Renal pelvis (tissue), 1 donor: ENCODE measurements at regions not wholly inside any gene's neighbourhood (a gene's known extent, or its start where the extent isn't known, plus 50 kb on each side); places are given as distances from the start of the nearest gene placed in this dataset.

Experiments used
- DNase-seq: peaks from one replicate; pipeline ENCODE4 v3.0.0-alpha.2; 2013

- DNase-seq: no peak
These were observed 163.8 kb downstream of the GADD45G start for GRCh38 chr9:89768650-89769071.

DNA sequence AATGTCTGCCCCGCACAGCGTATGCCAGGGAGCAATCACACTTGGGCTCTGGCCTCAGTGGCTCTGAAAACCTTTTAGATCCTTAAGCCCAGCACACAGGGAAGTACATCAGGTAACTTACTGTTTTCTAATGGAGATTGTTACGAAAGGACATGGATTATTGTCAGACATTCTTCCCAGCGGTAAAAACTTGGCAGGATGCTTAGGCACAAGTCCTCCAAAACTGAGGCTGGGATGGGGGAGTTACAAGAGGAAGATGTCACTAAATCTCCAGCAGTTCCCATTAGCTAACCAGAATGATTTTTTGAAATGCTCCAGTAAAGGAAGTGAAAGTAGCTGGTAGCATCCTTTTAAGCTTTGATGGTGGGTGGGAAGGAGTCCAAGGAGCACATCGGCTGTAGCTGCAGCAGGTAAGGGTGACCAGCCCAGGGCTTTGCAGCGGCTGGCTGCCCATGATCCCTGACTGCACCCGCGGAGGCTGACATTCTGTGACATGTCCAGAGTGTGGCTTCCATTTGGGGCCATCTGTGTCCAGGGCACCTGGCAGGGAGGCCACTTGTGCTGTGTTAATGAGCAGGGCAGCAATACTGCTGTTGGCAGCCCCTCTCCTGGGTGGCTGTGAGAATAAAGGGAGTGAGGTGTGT is 165.8 kb downstream of the GADD45G start:
- no peak for DNase-seq

GRCh38 chr9:89771205-89771604 is 166.4 kb downstream of the GADD45G start:
- no peak for DNase-seq

DNA sequence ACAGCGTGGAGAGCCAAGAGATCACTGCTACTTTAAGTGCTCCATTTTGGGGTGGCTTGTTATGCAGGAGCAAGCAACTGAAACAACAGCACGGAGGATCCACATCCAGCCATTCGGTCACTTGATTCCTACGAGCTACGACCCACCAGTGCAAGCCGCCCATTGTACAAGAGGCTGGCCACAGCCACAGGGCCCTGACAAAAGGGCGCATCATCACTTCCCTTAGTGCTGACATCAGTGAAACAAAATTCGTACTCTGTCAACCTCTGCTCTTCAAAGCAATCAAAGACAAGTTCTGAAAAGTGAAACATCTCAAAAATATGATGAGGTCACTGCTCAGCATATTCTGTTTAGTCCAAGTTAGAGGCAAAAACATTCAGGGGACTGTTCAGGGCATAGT is 168.4 kb downstream of the GADD45G start:
- DNase-seq: no peak

DNA sequence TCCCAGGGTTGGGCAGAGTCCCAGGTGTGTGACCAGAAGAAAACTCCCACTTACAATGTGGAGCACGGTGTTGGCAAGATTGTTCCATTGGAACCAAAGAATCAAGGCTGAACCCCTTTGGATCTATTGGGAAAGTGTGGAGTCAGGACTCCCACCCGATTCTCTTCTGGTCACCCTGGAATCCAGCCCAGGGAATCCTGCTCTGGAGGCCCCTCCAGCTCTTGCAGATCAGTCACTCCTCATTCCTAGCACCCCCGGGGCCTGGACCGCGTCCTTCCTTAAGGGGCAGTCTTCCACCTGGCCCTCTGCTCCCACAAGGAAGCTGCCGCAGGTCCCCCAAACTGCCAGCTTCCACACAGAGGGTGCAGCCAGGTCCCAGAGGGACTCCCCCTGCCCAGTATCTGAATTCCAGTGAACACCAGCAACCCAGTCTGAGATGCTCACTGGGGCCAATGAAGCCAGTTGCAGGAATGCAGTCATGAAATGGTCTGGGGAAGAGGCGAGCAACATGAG is 170.1 kb downstream of the GADD45G start:
- DNase-seq: no peak

- no peak for DNase-seq
These were observed 170.8 kb downstream of the GADD45G start for GRCh38 chr9:89775641-89776040.

- no peak for DNase-seq
These were observed 172.1 kb downstream of the GADD45G start for GRCh38 chr9:89776795-89777525.

DNA sequence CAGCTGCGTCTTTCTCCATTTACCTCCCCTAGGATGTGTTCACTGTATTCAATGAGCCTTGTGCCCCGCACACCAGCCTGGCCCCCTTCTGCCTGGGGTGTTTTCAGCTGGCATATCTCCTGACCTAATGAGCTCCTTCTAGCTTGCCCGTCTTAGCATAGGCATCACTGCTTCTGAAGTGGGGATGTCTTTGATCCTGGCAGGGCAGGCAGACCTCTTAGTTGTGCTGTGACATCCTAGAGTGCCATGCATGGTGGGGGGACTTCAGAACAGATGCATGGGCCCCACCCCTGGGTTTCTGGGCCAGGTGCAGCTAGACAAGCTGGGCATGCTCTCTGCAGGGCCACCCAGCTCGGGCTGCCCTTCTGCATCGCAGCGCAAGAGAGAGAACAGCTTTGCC is 172.7 kb downstream of the GADD45G start:
- DNase-seq: no peak

GRCh38 chr9:89778100-89779090 is 173.6 kb downstream of the GADD45G start:
- DNase-seq: no peak

GRCh38 chr9:89779405-89780203 is 174.8 kb downstream of the GADD45G start:
- DNase-seq: no peak

DNA sequence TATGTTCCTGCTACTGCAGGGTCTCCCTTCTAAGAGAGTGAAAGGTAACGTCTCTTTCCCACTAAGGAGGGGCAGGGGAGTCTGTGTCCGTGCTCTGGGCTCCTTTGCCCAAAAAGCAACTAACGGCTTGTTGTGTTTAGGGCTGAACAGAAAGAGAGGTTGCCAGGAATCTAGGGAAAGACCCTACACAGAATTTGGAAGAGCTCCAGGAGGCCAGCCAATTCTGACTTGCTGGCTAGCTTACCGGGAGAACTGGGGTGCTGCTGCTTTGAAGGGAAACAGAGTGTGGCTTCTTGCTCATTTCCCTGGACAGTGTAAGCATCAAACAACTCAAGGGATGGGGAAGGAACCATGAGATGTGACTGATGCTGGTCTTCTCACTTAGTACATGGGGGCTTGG is 176.1 kb downstream of the GADD45G start:
- no peak for DNase-seq

GRCh38 chr9:89781838-89782540 is 177.2 kb downstream of the GADD45G start:
- DNase-seq: no peak

GRCh38 chr9:89786655-89787054 is 181.8 kb downstream of the GADD45G start:
- DNase-seq: peak; percentile 39

- DNase-seq: no peak
These were observed 182.8 kb downstream of the GADD45G start for GRCh38 chr9:89787595-89787994.

- no peak for DNase-seq
These were observed 183.6 kb downstream of the GADD45G start for GRCh38 chr9:89788434-89788833.

DNA sequence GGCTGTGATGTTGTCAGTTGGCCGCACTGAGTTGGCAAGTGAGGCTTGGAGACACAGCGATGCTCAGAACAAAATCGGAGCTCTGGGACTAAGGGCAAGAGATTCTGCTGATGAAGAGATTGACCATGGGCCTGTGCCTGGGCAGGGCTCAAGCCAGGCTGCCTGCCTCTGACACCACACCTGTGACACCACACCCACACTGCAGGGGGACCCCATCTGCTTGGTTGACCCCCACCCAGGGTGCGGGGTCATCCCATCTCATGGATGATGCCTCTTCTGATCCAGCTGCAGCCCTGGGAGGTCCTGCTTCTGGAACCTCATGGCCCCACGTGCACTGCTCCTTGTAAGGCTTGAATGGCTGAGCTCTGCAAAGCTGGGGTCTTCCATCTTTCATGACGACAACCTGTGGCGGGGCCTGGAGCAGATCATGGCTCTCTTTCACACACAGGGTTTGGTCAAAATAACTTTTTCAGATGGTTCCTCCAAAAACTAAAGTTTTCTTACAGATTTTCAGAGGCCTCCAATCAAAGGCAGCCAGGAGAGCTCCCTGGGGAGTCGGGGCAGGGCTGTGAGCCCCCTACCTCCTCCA is 185.2 kb downstream of the GADD45G start:
- no peak for DNase-seq

- no peak for DNase-seq
These were observed 185.8 kb downstream of the GADD45G start for GRCh38 chr9:89790542-89791109.

- DNase-seq: no peak
These were observed 186.9 kb downstream of the GADD45G start for GRCh38 chr9:89791754-89792153.

DNA sequence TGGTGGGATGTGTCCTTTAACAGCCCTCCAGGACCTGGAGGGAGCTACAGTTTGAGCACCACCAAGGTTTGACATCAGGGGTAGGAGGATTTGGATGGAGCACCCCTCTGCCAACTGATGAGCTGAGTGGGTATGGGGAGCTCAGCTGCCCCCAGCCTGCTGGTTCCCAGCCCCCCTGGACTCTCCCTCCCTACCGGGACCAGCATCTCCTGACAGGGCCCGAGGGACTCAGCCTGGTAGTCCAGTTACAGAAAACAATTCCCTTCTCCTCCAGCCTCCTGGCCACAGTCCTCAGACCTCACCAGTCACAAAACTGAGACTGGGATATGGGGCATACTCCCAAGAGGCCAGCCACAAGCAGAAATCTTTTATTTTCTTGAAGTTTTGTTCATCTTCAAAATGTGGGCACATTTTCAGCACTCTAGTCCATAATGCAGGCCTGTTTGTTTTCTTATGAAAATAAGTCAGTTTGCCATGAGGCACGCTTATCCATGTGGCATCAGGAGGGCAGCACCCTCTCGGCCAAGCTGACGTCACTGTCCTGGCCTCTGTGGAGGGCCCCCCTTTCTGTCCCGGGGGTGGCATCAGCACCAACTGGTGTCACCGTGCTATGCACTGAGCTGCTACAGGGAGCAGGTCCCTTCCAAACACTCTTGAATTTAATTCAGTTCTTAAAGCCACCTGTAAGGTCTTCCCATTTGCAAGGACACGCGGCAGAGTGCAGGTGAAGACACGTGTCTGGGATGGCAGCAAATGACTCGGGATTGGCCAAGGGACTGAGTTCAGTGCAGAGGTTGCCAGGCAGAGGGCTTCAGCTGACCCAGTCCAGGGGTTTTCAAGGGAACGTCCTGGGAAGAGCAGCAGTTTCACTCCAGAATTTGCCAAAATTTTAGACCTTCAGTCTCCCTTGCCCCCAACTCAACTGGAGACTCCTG is 187.6 kb downstream of the GADD45G start:
- DNase-seq: no peak
